ENCODE measurements at regions not wholly inside any gene's neighbourhood (a gene's known extent, or its start where the extent isn't known, plus 50 kb on each side); places are given as distances from the start of the nearest gene placed in this dataset.

GRCh38 chr13:40084934-40085333 lies 429.5 kb downstream of the COG6 start:
- in situ Hi-C loops (cut with HindIII; ENCODE audit: low sequenced_read_pairs): no loop called here
- DNase-seq (ENCODE audit: low spot score): no peak

DNA sequence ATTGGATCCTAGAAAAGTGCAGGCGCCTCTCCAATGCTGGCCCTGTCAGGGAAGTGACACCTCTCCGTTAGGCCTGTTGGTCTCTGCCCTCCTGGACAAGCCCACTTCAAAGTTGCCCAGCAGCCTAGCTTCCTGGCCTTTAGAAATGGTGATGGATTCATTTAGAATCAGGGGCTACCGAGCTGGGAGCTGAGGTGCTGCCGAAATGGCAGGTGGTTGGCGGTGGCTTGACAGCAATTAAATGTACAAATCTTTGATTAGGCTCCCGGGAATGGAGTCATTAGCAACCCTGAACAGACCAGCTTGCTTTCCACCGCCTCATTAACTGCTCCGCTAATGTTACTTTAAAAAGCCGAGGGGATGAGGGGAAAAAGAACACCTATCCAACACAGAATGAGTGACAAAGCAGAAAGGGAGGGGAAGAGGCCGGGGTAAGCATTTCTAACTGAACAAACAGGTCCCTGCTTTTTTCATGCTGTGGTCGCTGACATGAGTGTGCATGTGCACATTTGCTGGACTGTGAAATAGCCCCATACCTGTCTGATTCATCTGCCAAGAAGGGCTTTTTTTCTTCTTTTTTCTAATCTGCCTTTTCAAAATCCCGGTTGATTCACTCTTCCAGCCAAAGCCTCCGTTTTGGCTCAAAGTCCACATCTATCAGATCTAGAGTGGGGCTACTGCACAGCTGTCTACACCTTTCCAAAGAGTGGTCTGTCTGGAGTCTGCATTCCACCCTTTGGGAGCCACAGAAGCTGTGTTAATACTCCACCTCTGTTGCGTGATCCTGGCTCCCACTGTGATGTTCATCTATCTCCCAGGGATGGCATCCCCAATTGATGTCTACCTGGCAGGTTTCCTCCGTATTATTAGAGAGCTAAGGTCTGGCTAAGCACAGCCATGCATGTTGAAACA lies 431.9 kb downstream of the COG6 start:
- in situ Hi-C loops (cut with HindIII; ENCODE audit: low sequenced_read_pairs): no loop called here
- no peak for DNase-seq (ENCODE audit: low spot score)

DNA sequence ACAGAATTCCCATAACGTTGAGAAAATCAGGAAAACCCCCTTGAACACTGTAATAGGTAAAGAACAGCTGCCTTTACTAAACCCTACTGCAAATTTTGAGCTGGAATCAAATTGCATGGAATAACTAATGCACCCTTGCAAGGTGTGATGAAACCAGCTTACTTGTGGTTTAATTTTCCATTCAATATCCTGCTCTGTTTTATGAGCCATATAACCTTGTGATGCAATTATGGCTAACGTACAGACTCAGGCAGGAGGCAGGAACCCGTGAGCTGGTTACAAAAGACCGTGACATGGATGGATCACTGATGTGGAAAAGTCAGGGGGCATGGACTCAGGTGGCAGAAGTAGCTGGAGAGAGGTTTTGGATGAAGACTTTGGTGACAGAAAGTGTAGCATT lies 438.6 kb downstream of the COG6 start:
- no peak for DNase-seq (ENCODE audit: low spot score)
- in situ Hi-C loops (cut with HindIII; ENCODE audit: low sequenced_read_pairs): no loop called here

GRCh38 chr13:40095695-40096356 lies 440.4 kb downstream of the COG6 start:
- DNase-seq (ENCODE audit: low spot score): no peak
- in situ Hi-C loops (cut with HindIII; ENCODE audit: low sequenced_read_pairs): no loop called here

DNA sequence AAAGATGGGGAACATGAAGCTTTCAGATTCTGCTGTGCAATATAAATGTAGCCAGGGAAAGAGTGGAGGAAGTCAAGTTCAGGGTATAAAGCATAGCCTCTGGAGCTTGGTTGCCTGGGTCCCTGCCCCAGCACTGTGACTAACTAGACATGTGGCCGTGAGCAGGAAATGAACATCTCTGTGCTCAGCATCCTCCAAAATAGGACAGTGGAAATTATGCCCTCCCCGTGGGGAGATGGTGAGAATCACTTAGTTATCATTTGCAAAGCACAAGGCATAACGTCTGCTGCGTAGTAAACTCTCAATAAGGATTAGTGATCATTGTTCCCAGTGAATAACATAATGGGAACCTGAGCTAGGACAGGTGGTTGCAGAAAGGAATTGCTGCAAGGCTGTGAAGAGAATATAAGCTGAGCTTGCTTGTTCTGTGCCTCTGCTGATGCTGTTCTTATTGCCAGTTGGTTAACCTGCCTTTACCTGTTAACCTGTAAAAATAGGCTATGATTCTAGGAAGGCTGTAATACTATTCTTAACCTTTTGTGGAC lies 441.0 kb downstream of the COG6 start:
- in situ Hi-C loops (cut with HindIII; ENCODE audit: low sequenced_read_pairs): no loop called here

GRCh38 chr13:40098246-40098645 lies 442.8 kb downstream of the COG6 start:
- in situ Hi-C loops (cut with HindIII; ENCODE audit: low sequenced_read_pairs): no loop called here
- DNase-seq (ENCODE audit: low spot score): no peak

More for the DNA sequence above, 441.0 kb downstream of the COG6 start:
- no peak for DNase-seq (ENCODE audit: low spot score)

DNA sequence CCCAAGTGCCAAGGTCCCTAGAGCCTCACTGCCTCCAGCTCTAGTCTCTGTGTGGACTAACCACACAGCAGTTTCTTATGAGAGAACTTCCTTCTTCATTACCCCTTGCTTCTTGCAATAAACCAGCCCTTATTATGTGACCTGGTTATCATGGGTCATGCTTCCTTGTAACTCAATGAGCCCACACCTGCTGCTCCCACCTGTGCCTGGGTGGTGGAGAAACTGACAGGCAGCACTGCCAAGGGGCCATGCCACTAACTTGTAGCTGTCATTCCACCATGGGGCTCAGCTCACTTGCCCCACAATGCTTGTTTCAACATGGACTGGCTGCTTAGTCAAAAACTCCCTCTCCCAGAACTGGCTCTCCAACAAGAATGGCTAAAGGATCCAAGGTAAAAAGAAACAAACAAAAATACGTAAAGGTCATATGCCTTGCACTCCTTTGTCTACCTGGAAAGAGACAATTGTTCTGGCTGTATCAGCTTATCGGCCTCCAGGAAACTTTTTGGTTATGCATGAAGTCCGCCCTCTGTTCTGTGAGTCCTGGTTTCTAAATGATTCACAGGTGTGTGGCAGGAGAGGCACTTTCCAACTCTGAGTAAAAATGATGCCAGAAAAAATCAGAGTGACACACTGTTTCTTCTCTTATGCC lies 446.4 kb downstream of the COG6 start:
- in situ Hi-C loops (cut with HindIII; ENCODE audit: low sequenced_read_pairs): no loop called here

GRCh38 chr13:40102360-40102727 lies 446.9 kb downstream of the COG6 start:
- in situ Hi-C loops (cut with HindIII; ENCODE audit: low sequenced_read_pairs): no loop called here
- DNase-seq (ENCODE audit: low spot score): no peak

More for the DNA sequence above, 446.4 kb downstream of the COG6 start:
- no peak for DNase-seq (ENCODE audit: low spot score)

- in situ Hi-C loops (cut with HindIII; ENCODE audit: low sequenced_read_pairs): no loop called here
- no peak for DNase-seq (ENCODE audit: low spot score)
Observed at GRCh38 chr13:40102854-40103253, 447.4 kb downstream of the COG6 start.

- DNase-seq (ENCODE audit: low spot score): no peak
- in situ Hi-C loops (cut with HindIII; ENCODE audit: low sequenced_read_pairs): no loop called here
Observed at GRCh38 chr13:40103864-40104263, 448.4 kb downstream of the COG6 start.

- no peak for DNase-seq (ENCODE audit: low spot score)
- in situ Hi-C loops (cut with HindIII; ENCODE audit: low sequenced_read_pairs): no loop called here
Observed at GRCh38 chr13:40105231-40105630, 449.8 kb downstream of the COG6 start.

DNA sequence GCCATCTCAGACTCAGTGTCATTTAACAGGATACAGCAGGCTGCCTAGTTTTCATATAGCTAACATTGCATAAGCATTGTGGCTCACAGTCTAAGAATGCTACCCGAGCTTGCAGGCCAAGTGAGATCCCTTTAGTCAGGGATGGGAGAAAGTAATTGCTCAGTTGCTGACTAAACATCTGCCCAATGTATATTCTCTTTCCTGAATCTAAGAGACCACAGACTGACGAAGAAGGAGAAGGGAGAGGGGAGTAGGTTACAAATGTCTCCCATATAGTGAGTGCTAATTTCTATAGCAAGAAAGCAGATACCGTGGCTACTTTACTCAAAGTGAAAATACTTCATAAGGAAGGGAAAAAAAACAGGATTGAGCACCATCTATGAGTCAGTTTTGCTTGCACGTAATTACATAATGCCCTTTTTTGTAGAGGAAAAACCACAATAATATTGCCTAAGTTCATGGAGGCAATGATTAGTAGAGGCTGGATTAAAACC lies 453.9 kb downstream of the COG6 start:
- no peak for DNase-seq (ENCODE audit: low spot score)

GRCh38 chr13:40113643-40114304 lies 458.3 kb downstream of the COG6 start:
- no peak for DNase-seq (ENCODE audit: low spot score)
- in situ Hi-C loops (cut with HindIII; ENCODE audit: low sequenced_read_pairs): no loop called here

More for the DNA sequence above, 453.9 kb downstream of the COG6 start:
- in situ Hi-C loops (cut with HindIII; ENCODE audit: low sequenced_read_pairs): no loop called here

DNA sequence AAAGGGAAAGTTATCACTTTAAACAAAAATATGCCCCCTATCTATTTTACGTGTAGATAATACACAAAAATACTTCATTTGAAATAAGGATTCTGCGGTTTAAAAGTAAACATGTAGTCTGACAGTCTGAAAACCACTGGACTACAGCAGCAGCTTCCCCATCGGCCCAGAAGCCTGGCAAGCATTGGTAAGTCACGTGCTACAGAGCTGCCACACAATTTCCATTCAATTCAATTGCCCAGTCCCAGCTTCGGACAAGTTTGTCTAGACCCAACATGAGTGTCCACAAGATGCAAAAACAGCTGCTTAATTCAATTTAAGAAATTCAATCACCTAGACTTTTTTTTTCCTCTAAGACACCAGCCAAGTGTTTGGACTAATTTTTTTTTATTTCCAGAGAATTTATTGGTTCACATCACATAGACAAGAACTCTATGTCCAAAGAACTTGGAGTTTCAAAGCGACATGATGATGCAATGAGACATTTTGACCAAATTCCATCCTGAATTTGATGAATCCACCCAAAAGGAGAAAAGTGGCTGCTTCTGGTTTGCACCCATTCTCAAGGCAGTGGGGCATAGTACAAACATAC lies 458.9 kb downstream of the COG6 start:
- in situ Hi-C loops (cut with HindIII; ENCODE audit: low sequenced_read_pairs): no loop called here
- DNase-seq (ENCODE audit: low spot score): no peak

DNA sequence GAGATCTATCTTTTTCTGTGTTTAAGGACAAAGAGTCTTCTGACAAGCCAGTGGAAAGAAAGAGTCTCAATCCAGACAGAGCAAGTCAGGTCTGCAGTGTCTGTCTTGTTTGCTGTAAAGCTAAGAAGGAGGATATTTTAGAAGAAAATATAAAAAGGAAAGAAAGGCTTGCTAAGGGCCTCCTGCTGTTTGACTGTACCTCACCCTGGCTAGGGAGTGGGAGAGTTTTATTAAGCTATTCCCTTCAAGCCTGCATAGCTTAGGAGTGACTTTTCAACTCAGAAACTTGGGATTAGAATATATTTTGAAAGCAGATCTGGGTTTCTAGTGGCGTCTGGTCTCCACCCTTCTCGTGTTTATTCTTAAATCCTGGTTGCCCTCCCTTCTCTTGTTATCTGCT lies 460.0 kb downstream of the COG6 start:
- in situ Hi-C loops (cut with HindIII; ENCODE audit: low sequenced_read_pairs): no loop called here
- no peak for DNase-seq (ENCODE audit: low spot score)

- in situ Hi-C loops (cut with HindIII; ENCODE audit: low sequenced_read_pairs): no loop called here
- no peak for DNase-seq (ENCODE audit: low spot score)
Observed at GRCh38 chr13:40116008-40116407, 460.5 kb downstream of the COG6 start.

- DNase-seq (ENCODE audit: low spot score): no peak
- in situ Hi-C loops (cut with HindIII; ENCODE audit: low sequenced_read_pairs): no loop called here
Observed at GRCh38 chr13:40118337-40118736, 462.9 kb downstream of the COG6 start.

- in situ Hi-C loops (cut with HindIII; ENCODE audit: low sequenced_read_pairs): no loop called here
- DNase-seq (ENCODE audit: low spot score): no peak
Observed at GRCh38 chr13:40119852-40120251, 464.4 kb downstream of the COG6 start.

- in situ Hi-C loops (cut with HindIII; ENCODE audit: low sequenced_read_pairs): no loop called here
- no peak for DNase-seq (ENCODE audit: low spot score)
Observed at GRCh38 chr13:40120288-40120687, 464.8 kb downstream of the COG6 start.
